ENCODE measurements at regions not wholly inside any gene's neighbourhood (a gene's known extent, or its start where the extent isn't known, plus 50 kb on each side); places are given as distances from the start of the nearest gene placed in this dataset.
"Not testable (repeated sequence)": the region's sequence is repeated elsewhere in the genome, so short reads cannot be mapped to it uniquely, and the experiment has no call there.

GRCh38 chr13:39803156-39803555 lies 147.7 kb downstream of the COG6 start:
- no peak for DNase-seq (ENCODE audit: low read depth, low spot score)

DNA sequence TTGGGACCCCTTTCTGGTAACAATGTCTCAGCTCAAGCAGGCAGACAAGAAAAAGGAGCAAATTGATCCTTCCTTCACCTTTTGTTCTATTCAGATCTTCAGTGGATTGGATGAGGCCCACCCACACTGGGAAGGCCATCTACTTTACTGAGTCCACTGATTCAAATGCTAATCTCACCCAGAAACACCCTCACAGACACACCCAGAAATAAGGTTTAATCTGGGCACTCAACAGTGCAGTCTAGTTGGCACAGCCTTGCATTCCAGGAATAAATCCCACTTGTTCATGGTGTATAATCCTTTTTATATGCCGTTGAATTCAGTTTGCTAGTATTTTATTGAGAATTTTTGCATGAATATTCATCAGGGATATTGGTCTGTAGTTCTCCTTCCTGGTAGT lies 148.4 kb downstream of the COG6 start:
- DNase-seq (ENCODE audit: low read depth, low spot score): no peak

GRCh38 chr13:39804332-39805210 lies 149.1 kb downstream of the COG6 start:
- DNase-seq (ENCODE audit: low read depth, low spot score): no peak

DNA sequence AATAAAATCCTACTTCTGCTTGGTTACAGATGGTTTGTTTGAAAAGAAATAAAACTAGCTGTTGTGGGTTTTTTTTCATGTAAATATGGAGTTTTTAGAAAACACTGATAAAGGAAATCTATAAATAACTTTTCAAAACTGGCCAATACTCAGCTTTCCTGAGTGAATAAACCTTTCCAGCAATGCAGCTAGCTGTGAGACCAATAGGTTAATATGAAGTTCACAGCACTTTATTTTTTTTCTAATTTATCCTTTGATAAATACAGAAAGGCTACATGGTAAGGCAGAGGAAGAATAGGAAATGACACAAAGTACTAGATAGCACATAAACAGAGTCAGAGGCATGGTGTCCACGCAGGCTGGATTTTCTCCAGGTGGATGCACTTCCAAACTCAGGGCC lies 154.0 kb downstream of the COG6 start:
- DNase-seq (ENCODE audit: low read depth, low spot score): no peak

DNA sequence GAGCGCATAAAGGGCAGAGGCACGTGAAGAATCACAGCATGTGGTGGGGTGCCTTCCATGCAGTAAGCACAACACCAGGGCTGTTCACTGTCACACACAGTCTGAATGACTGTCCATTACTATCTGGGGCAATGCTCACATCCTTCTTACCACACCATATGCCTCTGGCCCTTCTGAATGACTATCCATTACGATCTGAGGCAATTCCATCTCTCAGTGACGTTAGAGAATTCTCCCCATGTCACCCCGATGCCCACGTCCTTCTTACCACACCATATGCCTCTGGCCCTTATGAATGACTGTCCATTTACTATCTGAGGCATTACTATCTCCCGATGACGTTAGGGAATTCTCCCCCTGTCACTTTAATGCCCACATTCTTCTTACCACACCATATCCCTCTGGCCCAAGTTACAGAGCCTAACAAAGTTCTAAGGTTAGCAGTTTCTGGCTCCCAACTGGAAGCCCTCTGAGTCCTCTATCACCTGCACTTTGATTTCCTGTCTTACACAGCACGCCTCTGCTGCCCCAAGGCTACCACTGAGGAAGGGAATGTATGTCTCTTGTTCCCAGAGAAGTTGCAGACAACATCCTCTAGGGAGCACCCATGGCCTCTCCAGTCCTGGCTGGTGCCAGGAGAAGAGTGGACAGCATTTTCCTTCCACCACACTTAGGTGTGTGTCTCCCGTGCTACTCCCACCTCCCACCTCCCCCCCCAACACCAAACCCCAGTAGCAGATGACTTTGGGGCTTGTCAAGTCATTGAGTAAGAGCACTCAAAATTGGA lies 154.8 kb downstream of the COG6 start:
- no peak for DNase-seq (ENCODE audit: low read depth, low spot score)

DNA sequence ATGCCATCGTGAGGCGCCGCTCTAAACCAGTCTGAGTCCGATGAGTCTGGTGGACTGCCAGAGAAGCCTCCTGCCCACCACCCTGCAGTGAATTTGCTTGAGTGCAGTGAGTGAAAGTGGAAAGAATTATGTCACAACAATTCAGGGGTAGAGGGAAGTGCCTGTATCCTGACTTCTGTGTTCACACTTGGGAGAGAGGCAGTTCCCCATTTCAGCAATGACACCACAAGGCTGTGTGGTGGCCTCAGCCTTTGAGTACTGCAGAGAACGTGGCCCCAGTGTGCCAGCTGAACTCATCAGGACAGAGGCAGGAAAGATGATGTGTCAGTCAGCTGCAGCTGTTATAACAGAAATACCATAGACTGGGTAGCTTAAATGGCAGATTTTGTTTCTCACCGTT lies 155.6 kb downstream of the COG6 start:
- DNase-seq (ENCODE audit: low read depth, low spot score): no peak

DNA sequence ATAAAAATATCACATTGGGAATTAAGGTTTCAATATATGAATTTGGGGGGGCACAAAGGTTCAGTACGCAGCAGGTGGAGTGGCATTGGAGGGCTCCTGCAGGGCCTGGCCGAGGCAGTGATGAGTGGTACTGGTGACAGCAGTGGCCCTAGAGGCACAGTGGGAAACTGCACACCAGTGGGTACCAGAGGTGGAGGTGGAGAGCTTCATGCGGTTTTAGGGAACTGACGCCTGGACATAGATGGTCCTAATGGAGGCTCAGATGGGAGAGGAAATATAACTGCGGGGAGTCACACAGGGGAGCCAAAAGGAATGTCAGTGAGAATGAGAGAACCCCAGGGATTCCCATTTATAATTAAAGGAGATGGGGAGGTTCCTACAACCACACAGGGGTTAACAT lies 156.2 kb downstream of the COG6 start:
- DNase-seq (ENCODE audit: low read depth, low spot score): no peak

DNA sequence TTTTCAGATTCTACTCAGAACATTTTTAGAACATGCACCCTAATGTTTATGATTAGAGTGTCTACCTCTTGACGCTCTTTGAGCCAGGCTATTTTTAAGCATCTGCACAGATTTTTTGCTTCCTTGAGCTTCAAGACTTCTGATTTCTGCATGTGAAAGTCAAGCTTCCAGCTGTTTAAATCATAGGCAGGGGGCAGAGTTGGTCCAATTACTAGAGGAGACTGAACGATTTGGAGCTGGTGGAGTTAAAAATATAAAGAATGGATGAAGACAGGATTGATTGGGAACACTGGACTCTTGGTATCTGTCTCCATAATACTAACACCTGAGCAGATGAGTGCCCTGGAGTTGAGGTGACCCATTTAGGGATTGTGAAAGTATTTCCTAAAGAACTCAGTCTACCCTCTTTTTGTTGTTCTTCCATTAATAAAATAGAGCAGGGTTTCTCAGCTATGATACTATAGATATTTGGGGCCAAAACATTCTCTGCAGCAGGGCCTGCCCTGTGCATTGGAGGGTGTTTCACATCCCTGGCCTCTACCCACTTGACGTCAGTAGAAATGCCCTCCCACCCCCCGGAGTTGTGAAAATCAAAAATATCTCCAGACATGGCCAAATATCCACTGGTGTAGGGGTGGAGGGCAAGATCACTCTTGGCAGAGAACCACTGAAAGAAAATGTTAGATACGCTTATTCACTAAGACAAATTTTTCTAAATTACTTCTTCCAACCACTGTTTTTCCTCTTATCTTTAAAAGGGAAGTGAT lies 160.1 kb downstream of the COG6 start:
- DNase-seq (ENCODE audit: low read depth, low spot score): no peak

GRCh38 chr13:39816936-39817335 lies 161.5 kb downstream of the COG6 start:
- DNase-seq (ENCODE audit: low read depth, low spot score): no peak

DNA sequence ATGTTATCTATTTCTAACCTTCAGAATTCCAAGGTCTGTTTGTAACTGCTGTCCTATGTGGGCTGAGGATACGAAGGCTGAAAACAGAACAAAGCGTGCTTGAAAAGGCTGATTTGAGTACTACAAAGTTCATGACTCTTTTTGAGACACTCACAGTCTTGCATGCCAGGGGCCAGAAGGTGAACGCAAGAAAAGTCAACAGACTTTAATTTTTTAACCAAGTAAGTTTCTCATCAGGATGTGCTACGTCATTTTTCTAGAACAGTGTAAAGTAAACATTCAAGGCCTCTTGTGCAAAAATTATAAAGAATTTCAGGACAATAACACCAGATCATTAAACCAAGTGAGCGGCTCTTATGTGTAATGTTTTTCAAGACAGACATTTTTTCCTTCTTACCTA lies 163.5 kb downstream of the COG6 start:
- DNase-seq (ENCODE audit: low read depth, low spot score): no peak

DNA sequence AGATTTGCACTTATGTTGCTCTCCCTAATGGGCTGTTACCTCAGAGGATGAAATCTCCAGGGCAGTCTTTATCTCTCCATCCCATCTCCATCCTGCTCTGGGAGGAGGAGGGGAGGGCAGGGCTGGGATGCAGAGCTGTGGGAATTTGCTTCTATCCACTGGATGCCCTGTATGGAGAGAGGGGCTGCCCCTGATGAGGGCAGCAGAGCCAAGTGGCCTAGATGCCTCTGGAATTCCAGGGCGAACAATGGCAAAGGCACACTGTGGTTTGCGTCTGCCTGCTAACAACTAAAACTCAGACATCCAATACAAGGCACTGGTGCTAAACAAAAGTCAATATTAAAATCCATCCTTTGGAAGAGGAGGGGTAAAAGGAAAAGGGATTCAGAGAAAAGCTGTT lies 165.1 kb downstream of the COG6 start:
- no peak for DNase-seq (ENCODE audit: low read depth, low spot score)

- no peak for DNase-seq (ENCODE audit: low read depth, low spot score)
These were observed 166.5 kb downstream of the COG6 start for GRCh38 chr13:39821977-39822376.

DNA sequence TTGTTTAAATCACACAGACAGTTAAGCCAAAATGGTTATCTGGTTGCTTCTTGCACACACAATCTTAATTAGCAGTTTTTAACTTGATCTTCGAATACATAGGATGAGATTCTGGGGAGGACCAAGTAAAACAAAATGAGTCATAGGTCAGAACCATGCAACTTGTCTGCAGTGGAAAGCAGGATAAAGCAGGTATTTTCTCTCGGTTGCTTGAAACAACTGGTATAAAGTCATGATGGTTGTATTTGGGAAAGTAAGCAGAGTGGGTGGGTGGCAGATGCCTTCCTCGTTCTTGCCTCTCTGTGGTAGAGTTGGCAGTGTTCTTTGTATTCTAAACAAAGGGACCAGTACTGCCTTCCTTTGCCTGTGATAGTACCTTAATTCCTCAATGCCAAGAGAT lies 167.0 kb downstream of the COG6 start:
- DNase-seq (ENCODE audit: low read depth, low spot score): no peak

DNA sequence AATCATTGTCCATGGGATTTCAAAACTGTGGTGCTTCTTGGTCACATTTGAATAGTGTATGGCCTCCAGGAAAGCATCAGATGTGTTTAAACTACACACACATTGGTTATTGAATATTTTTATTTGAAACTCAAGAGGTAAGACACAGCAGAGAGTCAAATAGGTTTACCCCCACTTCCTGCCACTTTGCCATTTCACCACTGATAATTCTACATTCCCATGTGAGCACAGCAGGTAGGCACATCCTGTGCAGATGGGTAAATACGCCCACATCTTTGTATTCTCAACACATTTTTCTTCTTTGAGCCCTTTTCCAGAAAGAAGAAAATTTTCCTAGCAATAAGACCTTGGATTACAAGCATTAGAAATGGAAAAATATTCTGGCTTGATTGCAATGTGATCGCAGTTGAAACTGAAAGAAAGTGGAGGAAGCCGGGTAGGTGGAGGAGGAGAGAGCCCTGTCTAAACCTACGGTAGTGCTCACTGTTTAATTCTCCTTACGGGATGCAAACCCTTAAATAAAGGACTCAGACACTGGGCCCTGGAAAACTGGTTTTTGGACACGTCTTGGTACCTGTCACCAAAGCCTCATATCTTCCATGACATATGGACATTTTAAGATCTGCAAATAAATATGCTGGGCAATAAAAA lies 167.7 kb downstream of the COG6 start:
- DNase-seq (ENCODE audit: low read depth, low spot score): no peak

- DNase-seq (ENCODE audit: low read depth, low spot score): no peak
These were observed 170.4 kb downstream of the COG6 start for GRCh38 chr13:39825886-39826285.

- no peak for DNase-seq (ENCODE audit: low read depth, low spot score)
These were observed 179.8 kb downstream of the COG6 start for GRCh38 chr13:39835253-39835652.

GRCh38 chr13:39836038-39836437 lies 180.6 kb downstream of the COG6 start:
- DNase-seq (ENCODE audit: low read depth, low spot score): no peak

DNA sequence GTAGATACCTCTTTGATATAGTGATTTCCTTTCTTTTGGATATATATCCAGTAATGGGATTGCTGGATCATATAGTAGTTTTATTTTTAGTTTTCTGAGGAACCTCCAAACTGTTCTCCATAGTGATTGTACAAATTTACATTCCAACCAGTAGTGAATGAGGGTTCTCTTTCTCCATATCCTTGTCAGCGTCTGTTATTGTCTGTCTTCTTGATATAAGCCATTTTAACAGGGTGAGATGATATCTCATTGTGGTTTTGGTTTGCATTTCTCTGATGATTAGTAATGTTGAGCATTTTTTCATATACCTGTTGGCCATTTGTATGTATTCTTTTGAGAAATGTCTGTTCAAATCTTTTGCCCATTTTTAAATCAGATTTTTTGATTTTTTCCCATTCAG lies 182.4 kb downstream of the COG6 start:
- DNase-seq (ENCODE audit: low read depth, low spot score): not testable (repeated sequence)

DNA sequence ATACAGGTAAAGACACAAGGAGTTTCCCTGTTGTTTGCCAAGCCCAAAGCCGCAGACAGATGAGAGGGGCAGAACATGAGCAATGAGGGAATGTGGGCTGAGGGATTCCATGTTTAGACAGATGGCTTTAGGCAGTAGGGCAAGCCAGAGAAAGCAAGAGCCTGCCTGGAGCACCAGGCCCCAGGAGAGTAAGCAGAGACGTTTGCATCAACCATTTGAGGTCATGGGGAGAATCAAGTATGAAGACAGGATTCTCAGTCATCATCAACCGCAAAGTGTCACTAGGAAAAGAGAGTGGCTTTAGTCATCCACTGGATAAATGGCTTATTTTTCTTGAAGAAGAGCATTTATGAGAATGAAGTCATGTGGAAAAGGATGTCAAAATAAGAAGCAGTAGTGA lies 184.7 kb downstream of the COG6 start:
- no peak for DNase-seq (ENCODE audit: low read depth, low spot score)

DNA sequence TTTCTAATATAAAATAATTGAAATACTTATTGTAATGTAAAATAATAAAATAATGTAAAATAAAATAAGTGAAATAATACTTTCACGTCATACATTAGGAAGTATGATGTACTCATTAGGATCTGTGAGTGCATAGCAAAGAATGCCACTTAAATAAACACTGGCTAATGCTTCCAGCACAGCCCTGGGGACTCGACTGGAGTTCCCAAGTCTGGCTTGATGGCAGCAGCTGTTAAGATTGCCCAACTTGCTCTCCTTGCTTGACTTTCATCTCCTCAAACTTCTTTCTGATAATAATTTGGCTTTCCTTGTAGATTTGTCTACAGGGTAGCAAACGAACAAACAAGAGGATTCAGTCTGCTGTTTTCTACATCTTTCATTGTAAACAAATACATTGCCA lies 191.9 kb downstream of the COG6 start:
- DNase-seq (ENCODE audit: low read depth, low spot score): no peak

DNA sequence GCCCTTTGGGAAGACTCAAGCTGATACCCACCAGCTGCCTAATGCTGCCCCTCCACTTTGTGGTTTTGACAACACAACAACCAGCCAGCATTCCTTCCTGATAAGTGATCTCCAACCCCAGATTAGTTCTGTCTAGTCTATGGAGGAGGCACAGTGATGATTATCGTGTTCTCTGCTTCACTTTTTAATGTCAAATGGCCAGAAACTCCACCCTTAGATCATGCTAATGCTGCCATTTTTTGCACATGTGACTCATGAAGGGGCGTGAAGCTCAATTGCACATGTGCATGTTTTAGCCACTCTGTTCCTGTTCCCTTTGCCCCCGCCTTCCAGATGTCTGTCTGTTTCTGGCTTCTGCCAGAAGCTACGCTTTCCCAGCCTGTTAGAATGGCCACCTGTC lies 199.8 kb downstream of the COG6 start:
- DNase-seq (ENCODE audit: low read depth, low spot score): no peak

- no peak for DNase-seq (ENCODE audit: low read depth, low spot score)
These were observed 201.3 kb downstream of the COG6 start for GRCh38 chr13:39856714-39857113.
